ENCODE measurements at regions not wholly inside any gene's neighbourhood (a gene's known extent, or its start where the extent isn't known, plus 50 kb on each side); places are given as distances from the start of the nearest gene placed in this dataset.

DNA sequence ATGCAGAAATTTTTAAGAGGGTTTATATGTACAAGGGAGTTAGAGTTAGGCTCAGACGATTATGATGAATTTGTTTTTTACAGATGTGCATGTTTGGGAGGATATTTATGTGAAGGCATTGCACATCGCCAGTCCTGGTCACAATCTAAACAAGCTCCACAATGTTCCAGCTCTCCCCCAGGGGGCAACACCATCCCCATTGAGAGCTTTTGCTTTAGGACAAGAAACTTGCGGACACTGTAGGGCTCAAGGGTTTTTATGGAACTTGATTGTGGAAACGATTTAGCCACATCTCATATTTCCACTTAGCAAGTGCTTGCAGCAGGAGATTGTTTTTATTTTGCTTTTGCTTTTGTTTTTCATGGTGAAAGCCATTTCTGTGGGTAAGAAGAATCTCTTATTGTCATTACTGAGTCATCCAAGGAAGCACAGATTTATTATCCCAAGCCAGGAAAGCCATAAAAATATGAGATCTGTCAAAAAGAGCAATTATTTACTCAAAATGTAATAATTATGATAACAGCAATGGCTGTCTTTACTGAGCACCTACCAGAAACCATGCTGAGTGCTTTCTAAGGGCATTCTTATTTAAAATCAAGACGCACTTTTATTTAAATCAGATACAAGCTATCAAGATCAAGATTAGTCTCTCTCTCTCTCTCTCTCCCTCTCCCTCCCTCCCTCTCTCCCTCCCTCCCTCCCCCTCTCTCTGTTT is 276.7 kb upstream of the SRRM4 start:
- DNase-seq (ENCODE audit: low read depth): no peak

GRCh38 chr12:118706437-118706836 is 274.9 kb upstream of the SRRM4 start:
- no peak for DNase-seq (ENCODE audit: low read depth)

- DNase-seq (ENCODE audit: low read depth): no peak
Observed at GRCh38 chr12:118709946-118710345, 271.4 kb upstream of the SRRM4 start.

GRCh38 chr12:118711185-118711584 is 270.2 kb upstream of the SRRM4 start:
- no peak for DNase-seq (ENCODE audit: low read depth)

DNA sequence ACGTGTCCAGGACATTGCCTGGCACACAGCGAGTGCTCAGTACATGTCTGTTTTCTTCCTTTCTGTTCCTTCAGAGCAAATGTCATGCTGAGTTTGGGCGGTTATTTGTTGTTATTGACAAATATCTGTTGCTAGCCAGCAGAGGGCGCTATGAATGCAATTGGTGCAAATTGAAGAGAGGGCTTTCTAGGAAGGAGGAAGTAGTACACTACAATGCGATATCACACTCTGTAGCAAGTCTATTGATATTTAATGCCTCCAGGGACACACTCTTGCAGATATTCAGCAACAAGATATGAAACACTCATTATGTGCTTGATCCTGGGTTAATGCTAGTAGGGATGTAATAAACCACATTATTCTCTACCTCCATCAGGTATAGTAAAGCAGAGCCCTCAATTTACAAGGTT is 267.3 kb upstream of the SRRM4 start:
- no peak for DNase-seq (ENCODE audit: low read depth)

DNA sequence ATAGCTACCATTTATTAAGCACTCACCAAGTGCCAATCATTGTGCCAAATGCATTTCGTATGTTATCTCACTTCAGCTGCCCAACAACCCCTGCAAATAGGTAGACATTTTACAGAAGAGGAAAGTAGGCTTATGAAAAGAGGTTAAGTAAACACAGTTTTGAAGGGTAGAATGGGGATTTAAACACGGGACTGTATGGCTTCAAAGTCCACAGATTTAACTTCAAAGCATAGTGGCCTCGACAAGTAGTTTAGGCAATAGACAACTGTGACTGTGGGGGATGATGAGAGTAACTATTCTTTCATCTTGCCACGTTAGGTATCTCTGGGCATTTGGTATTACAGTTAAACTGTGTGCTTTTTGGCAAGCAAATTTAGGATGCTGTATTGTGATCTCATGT is 266.8 kb upstream of the SRRM4 start:
- DNase-seq (ENCODE audit: low read depth): no peak

DNA sequence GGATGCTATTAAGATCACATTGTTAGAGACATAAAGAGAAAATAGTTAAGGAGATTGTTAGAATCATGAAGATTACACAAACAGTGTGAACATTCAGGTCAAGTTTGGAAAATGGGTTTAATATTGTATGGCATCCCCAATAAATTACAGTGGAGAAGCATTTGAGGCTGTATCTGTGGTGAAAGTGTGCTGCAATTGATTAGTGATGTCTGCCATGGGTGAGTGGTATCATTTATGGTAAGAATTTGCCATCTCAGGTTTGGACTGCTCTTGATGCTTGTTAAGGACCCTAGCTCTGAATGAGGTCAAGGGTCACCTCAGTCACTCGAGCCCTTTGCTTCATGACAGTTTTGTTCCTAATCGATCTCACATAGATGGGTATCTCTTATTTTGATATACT is 265.7 kb upstream of the SRRM4 start:
- no peak for DNase-seq (ENCODE audit: low read depth)

DNA sequence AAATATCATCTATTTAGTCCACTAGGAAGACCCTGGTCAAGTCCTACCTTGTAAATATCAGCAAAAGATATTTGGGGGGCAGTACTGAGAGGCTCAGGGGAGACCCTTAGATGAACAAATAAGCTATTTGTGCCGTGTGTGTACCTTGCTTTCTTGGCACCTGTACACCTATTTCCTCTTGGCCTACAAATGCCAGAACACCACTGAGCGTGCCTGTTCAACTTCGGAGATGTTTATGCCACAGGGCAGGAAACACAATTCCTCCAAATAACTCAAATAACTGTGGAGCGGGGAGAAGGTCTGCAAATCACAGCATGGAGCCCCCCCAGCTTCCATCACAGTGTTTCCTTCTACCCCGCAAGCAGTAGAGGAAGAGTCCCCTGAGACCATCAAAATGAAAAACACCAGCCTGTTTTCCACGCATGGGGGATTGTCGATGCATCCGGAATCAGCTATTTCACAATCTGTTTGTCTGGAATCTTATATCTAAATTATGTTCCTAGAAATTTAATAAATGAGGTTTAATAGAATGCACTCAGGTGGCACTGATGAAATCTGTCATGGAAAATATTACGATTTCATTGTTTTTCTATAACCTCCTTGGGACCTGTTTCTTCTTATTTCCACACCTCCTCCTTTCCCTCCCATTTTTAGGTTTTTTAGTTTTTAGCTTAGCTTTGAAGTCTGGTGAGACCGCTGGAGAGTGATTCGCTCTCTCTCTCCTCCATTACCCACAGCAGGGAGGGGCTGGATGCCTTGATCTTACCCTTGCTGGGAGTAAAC is 254.0 kb upstream of the SRRM4 start:
- DNase-seq (ENCODE audit: low read depth): no peak

DNA sequence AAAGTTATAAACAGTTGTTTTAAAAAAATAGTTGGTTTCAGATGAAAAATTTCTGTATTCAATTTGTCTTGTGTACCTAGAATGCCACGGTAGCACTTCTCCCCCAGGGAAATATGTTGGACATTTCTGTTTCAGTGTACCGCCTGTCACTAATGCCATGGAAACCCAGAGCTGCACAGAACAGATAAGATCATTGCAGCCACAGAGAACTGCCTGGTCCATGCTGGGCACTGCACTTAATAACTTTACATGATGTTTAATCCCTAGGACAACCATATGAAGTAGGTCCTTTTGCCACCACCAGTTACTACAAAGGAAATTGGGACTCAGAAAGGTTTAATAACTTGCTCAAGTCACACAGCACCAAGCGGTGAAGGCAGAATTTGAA is 253.4 kb upstream of the SRRM4 start:
- no peak for DNase-seq (ENCODE audit: low read depth)

DNA sequence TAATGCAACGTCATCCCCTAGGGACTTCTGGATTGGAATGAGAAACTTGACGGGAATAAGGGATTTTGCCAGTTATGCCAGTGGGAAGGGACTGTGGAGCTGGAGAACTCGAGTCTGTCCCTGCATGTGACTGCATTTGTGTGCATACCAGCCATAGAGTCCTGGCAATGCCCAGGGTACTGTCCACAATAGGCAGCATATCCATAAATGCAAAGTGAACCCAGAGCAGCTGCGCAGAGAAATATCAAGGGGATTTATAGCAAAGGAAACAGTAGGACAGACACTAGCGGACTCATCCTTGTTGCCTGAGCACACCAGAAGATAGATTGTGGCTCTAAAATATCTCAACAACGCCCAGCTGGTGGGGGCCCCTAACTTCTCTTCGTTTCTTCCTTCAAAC is 247.1 kb upstream of the SRRM4 start:
- no peak for DNase-seq (ENCODE audit: low read depth)

- no peak for DNase-seq (ENCODE audit: low read depth)
Observed at GRCh38 chr12:118737985-118738540, 243.3 kb upstream of the SRRM4 start.

DNA sequence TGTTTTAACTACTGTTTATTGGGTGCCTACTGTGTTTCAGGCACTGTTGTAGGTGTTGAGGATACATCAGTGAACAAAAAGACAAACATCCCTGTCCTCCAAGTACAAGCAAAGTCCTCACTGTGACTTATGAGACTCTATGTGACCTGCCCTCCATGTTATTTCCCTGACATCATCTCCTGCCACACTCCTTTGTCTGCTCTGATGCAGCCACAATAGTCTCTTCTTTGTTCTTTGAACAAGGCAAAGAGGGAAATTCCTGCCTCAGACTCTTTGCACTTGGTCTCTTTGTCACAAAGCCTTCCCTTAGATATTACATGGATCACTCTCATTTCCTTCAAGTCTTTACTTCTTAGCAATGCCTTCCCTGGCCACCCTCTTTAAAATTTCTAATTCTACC is 240.1 kb upstream of the SRRM4 start:
- no peak for DNase-seq (ENCODE audit: low read depth)

DNA sequence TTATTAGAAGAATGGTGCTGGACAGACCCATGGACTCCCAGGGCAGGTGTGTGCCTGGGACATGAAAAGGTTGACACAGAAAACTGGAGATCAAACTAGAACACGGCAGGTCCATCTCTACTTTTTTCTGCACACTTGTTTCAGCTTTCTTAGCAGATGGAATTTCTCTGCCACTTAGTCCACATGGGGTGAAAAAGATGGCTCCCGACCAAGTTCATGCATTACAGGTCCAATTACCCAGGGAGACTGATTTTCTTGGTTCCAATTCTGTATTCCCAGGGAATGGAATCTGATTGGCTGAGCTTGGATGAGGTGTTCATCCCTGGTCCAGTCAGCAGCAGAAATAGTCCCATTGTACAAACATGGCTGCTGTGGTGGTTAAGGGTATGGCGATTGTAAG is 238.9 kb upstream of the SRRM4 start:
- DNase-seq (ENCODE audit: low read depth): no peak

GRCh38 chr12:118743896-118744700 is 237.2 kb upstream of the SRRM4 start:
- no peak for DNase-seq (ENCODE audit: low read depth)

DNA sequence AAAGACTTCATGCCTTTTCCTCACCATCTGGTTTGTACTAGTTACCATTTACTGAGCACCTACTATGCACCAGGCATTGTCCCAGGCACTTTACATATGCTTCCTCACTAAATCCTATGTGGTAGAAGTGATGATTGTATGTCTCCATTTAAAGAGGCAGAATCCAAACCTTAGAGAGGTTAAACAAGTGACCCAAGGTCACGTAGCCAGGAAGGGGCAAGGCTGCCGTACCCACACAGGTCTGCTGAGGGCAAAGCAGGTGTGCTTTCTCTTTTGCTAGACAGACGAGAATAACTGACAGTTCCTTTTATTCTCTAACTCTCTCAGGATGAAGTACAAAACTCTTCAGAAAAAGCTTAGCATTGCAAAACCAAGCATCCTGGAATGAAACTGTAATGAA is 235.2 kb upstream of the SRRM4 start:
- DNase-seq (ENCODE audit: low read depth): no peak

DNA sequence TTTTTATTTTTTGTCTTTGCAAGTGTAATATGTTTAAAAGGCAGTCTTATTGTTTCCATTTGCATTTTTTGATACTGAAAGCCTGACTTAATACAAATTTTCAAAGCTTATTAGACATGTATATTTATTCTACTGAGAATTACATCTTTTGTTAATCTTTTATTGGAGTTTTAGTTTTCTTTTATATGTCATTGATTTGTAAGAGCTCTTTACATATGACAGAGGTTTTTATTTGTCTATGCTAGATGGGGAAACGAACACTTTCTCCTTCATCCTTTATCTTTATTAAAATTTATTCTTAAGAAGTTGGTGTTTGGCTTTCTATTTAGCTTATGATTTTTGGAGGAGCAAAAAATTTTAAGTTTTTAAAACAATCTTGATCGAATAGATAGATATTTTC is 234.4 kb upstream of the SRRM4 start:
- no peak for DNase-seq (ENCODE audit: low read depth)

- DNase-seq (ENCODE audit: low read depth): no peak
Observed at GRCh38 chr12:118747771-118748170, 233.6 kb upstream of the SRRM4 start.

DNA sequence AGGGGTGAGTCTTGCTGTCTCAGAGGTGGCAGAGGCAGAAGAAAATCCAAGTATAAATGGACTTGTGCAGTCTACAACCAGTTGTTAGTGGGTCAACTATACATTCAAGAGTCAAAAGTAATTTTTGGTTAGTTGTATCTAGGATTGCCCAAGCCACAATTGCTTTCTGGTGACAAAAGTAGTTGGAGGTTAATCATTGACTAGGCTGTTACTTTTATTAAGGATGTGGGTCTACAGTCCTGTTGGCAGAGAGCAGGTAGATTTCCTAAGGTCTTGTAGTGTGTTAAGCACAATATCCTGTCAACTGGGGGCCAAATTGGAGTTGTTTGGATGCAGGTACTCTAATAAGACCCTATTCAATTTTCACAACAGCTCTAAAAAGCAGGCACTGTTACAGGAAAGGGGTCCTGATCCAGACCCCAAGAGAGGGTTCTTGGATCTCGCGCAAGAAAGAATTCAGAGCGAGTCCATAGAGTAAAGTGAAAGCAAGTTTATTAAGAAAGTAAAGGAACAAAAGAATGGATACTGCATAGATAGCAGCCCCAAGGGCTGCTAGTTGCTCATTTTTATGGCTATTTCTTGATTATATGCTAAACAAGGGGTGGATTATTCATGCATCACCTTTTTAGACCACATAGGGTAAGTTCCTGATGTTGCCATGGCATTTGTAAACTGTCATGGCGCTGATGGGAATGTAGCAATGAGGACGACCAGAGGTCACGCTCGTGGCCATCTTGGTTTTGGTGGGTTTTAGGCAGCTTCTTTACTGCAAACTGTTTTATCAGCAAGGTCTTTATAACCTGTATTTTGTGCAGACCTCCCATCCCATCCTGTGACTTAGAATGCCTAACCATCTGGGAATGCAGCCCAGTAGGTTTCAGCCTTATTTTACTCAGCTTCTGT is 232.6 kb upstream of the SRRM4 start:
- no peak for DNase-seq (ENCODE audit: low read depth)

- no peak for DNase-seq (ENCODE audit: low read depth)
Observed at GRCh38 chr12:118749646-118750045, 231.7 kb upstream of the SRRM4 start.

GRCh38 chr12:118750666-118751065 is 230.7 kb upstream of the SRRM4 start:
- no peak for DNase-seq (ENCODE audit: low read depth)

DNA sequence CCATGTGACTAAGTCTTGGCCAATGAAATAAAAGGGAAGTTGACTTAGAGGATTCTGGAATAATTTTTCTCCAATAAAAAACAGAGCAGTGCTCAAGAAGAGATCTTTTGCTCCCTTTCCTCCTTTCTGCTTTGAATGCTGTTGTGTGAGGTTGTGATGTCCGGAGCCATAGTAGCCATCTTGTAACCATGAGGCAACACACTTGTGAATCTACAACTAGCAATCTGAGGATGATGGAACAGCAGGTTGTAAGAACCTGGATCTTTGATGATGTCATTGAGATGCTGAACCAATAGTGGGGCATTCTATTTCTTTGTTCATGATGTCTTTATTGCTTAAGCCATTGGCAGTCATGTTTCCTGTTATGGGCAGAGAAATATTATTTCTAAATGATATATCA is 230.0 kb upstream of the SRRM4 start:
- DNase-seq (ENCODE audit: low read depth): no peak

DNA sequence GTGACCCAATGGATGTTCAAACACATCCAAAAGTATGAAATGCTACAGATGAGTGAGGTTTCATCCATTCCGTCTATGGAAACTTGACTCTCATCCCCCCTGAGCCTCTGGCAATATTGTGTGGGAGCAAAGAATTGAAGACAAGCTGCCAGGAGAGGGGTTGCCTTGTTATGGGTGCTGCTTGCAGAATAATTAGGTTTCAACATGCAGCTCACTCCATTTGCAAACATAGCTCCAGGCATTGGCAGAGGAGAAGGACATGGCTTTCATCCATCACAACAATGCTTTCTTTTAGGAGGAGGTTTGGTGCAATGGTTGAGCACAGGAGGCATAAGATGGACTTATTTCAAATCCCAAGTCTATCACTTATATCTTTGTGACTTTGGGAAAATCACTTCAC is 220.7 kb upstream of the SRRM4 start:
- no peak for DNase-seq (ENCODE audit: low read depth)
